GM12878 (cell line): ENCODE measurements at regions not wholly inside any gene's neighbourhood (a gene's known extent, or its start where the extent isn't known, plus 50 kb on each side); places are given as distances from the start of the nearest gene placed in this dataset.

ENCODE experiments used
- CTCF ChIP-seq, 3 experiments: IDR thresholded peaks in 2 of 3; conservative IDR thresholded peaks in 1 of 3; 2 replicates each; pipeline ENCODE4 v1.5.1; 2011; ENCODE audit warnings: low read depth in 3 of 3, low read length in 3 of 3, mild to moderate bottlenecking in 3 of 3, control low read depth in 2 of 3, moderate library complexity in 2 of 3, inconsistent platforms in 1 of 3, mixed read lengths in 1 of 3; ENCODE audit not compliant: control insufficient read depth in 2 of 3, insufficient read depth in 1 of 3; ENCODE audit errors: extremely low read depth in 1 of 3
- CUX1 ChIP-seq: IDR thresholded peaks from 2 replicates; pipeline ENCODE4 v1.6.1; 2012; ENCODE audit warnings: improper control_type of control experiment, low read depth, low read length; ENCODE audit not compliant: insufficient replicate concordance
- EP300 ChIP-seq, 2 experiments: fragments of 150-350 bp in 1 of 2; IDR thresholded peaks; 2 replicates each; pipeline ENCODE4 v1.6.1; 2011 to 2012; ENCODE audit warnings: low read depth in 2 of 2, low read length in 2 of 2, borderline replicate concordance in 1 of 2, improper control_type of control experiment in 1 of 2, inconsistent platforms in 1 of 2; ENCODE audit not compliant: control insufficient read depth in 1 of 2
- EZH2 ChIP-seq: IDR thresholded peaks from 2 replicates; pipeline ENCODE4 v1.6.1; 2012; ENCODE audit warnings: low read depth, mild to moderate bottlenecking, control low read depth, inconsistent platforms, low read length, borderline replicate concordance; ENCODE audit not compliant: control insufficient read depth
- MXI1 ChIP-seq: fragments of 150-350 bp; IDR thresholded peaks from 2 replicates; pipeline ENCODE4 v1.6.1; 2011; ENCODE audit warnings: low read depth, mild to moderate bottlenecking, inconsistent platforms, low read length, improper control_type of control experiment
- PKNOX1 ChIP-seq: fragments of 450-650 bp; IDR thresholded peaks from 2 replicates; pipeline ENCODE4 v1.6.1; 2016; ENCODE audit warnings: mild to moderate bottlenecking
- POLR2A ChIP-seq: IDR thresholded peaks from 2 replicates; pipeline ENCODE4 v1.6.1; 2011; ENCODE audit warnings: low read depth, mild to moderate bottlenecking, low read length
- RFX5 ChIP-seq: IDR thresholded peaks from 2 replicates; pipeline ENCODE4 v1.6.1; 2011; ENCODE audit warnings: low read depth, low read length, improper control_type of control experiment
- SIX5 ChIP-seq: IDR thresholded peaks from 2 replicates; pipeline ENCODE4 v1.6.1; 2011; ENCODE audit warnings: mild to moderate bottlenecking, low read depth, low read length, moderate library complexity; ENCODE audit not compliant: severe bottlenecking
- SMAD5 ChIP-seq: IDR thresholded peaks from 2 replicates; pipeline ENCODE4 v1.6.1; 2016; ENCODE audit warnings: antibody characterized with exemption, low read depth
- TARDBP ChIP-seq: IDR thresholded peaks from 2 replicates; pipeline ENCODE4 v1.6.1; 2016; ENCODE audit warnings: borderline replicate concordance
- ZNF24 ChIP-seq: fragments of 450-650 bp; IDR thresholded peaks from 2 replicates; pipeline ENCODE4 v1.6.1; 2017; ENCODE audit warnings: antibody characterized with exemption, mild to moderate bottlenecking

- TF ChIP-seq POLR2A (no peak), PKNOX1 (no peak), TARDBP (no peak), CTCF (IDR thresholded peaks at IDR 0.05 in 2 of 3, conservative IDR thresholded peaks at IDR 0.05 in 1 of 3; ENCODE audit: control insufficient read depth in 2 of 3, extremely low read depth in 1 of 3, insufficient read depth in 1 of 3, low read depth in 3 of 3, low read length in 3 of 3) (no peak), CUX1 (no peak), EP300 (IDR thresholded peaks at IDR 0.05; ENCODE audit: borderline replicate concordance in 1 of 2, control insufficient read depth in 1 of 2, low read depth in 2 of 2, low read length in 2 of 2) (no peak), MXI1 (no peak), RFX5 (no peak), EZH2 (no peak), SMAD5 (no peak), SIX5 (no peak), ZNF24 (no peak)
Measured at GRCh38 chr21:24671901-24672300, 935.4 kb downstream of the MRPL39 start.
